GM18502 (cell line): ENCODE measurements at regions not wholly inside any gene's neighbourhood (a gene's known extent, or its start where the extent isn't known, plus 50 kb on each side); places are given as distances from the start of the nearest gene placed in this dataset.

Experiments
- ATAC-seq: cut with Tn5 transposase; IDR thresholded peaks from one replicate; pipeline ENCODE4 v1.9.1; 2021; ENCODE audit warnings: mild to moderate bottlenecking; ENCODE audit not compliant: unreplicated experiment, poor library complexity

GRCh38 chr2:177340158-177340557, 52.4 kb upstream of the AGPS start:
- no peak for ATAC-seq

GRCh38 chr2:177342736-177343135, 49.8 kb upstream of the AGPS start:
- no peak for ATAC-seq
